Duodenal mucosa (tissue), 2 donors: ENCODE measurements at regions not wholly inside any gene's neighbourhood (a gene's known extent, or its start where the extent isn't known, plus 50 kb on each side); places are given as distances from the start of the nearest gene placed in this dataset.

ENCODE experiments used
- H3K27ac ChIP-seq: one replicate; pipeline ENCODE4 v1.7.0; 2013; ENCODE audit warnings: low read depth, low read length
- H3K27me3 ChIP-seq, 2 donors: one replicate each; pipeline ENCODE4 v1.7.0; 2013; ENCODE audit warnings: low read length in 2 of 2, control low read depth in 1 of 2; ENCODE audit not compliant: insufficient read depth in 2 of 2, control insufficient read depth in 1 of 2
- H3K36me3 ChIP-seq, 2 donors: one replicate each; pipeline ENCODE4 v1.7.0; 2013; ENCODE audit warnings: low read length in 2 of 2, control low read depth in 1 of 2; ENCODE audit not compliant: insufficient read depth in 2 of 2, control insufficient read depth in 1 of 2
- H3K4me1 ChIP-seq, 2 donors: one replicate each; pipeline ENCODE4 v1.7.0; 2013; ENCODE audit warnings: low read length in 2 of 2, control low read depth in 1 of 2; ENCODE audit not compliant: insufficient read depth in 2 of 2, control insufficient read depth in 1 of 2
- H3K4me3 ChIP-seq, 2 donors: one replicate each; pipeline ENCODE4 v1.7.0; 2013; ENCODE audit warnings: low read length in 2 of 2, low read depth in 1 of 2
- H3K9ac ChIP-seq, 2 donors: one replicate each; pipeline ENCODE4 v1.7.0; 2013; ENCODE audit warnings: low read length in 2 of 2, low read depth in 1 of 2
- H3K9me3 ChIP-seq, 2 donors: one replicate each; pipeline ENCODE4 v1.7.0; 2013; ENCODE audit warnings: low read length in 2 of 2, control low read depth in 1 of 2; ENCODE audit not compliant: control insufficient read depth in 1 of 2

GRCh38 chr3:30972449-30972848, 78.0 kb upstream of the GADL1 start:
- Histone ChIP-seq H3K27ac (no peak overlapping the region), H3K36me3 (no peaks in the 10 kb centered on the region), H3K4me1 (no peaks in the 10 kb centered on the region), H3K9me3 (no peaks in the 10 kb centered on the region), H3K4me3 (no peak overlapping the region), H3K27me3 (no peaks in the 10 kb centered on the region), H3K9ac (no peak overlapping the region)

GRCh38 chr3:30974071-30974470, 79.6 kb upstream of the GADL1 start:
- H3K9me3 ChIP-seq = no peaks in the 10 kb centered on the region
- H3K27me3 ChIP-seq = no peaks in the 10 kb centered on the region

GRCh38 chr3:30977592-30977991, 83.1 kb upstream of the GADL1 start:
- Histone ChIP-seq H3K4me1 (no peaks in the 10 kb centered on the region), H3K36me3 (no peaks in the 10 kb centered on the region), H3K27ac (no peak overlapping the region), H3K9me3 (no peaks in the 10 kb centered on the region), H3K27me3 (no peaks in the 10 kb centered on the region), H3K4me3 (no peak overlapping the region), H3K9ac (no peak overlapping the region)

More at GRCh38 chr3:30974071-30974470, 79.6 kb upstream of the GADL1 start:
- Histone ChIP-seq H3K4me1 (no peaks in the 10 kb centered on the region), H3K4me3 (no peak overlapping the region), H3K36me3 (no peaks in the 10 kb centered on the region), H3K27ac (no peak overlapping the region), H3K9ac (no peak overlapping the region)

- no peaks in the 10 kb centered on the region for H3K36me3 ChIP-seq
- H3K27me3 ChIP-seq = no peaks in the 10 kb centered on the region
- H3K4me1 ChIP-seq = peaks cover 8 to 11% of the 10 kb centered on the region in 2 donors
- no peak overlapping the region for H3K9ac ChIP-seq
- no peak overlapping the region for H3K4me3 ChIP-seq
- no peak overlapping the region for H3K27ac ChIP-seq
- H3K9me3 ChIP-seq = no peaks in the 10 kb centered on the region
These were observed 86.5 kb upstream of the GADL1 start for GRCh38 chr3:30980993-30981392.

- H3K27ac ChIP-seq = no peak overlapping the region
- H3K4me3 ChIP-seq = no peak overlapping the region
- H3K27me3 ChIP-seq = no peaks in the 10 kb centered on the region
- no peaks in the 10 kb centered on the region for H3K36me3 ChIP-seq
- H3K9ac ChIP-seq = no peak overlapping the region
- H3K9me3 ChIP-seq = no peaks in the 10 kb centered on the region
- peaks cover 8 to 11% of the 10 kb centered on the region in 2 donors for H3K4me1 ChIP-seq
These were observed 88.1 kb upstream of the GADL1 start for GRCh38 chr3:30982416-30983075.

- no peak overlapping the region for H3K9ac ChIP-seq
- H3K4me3 ChIP-seq = no peak overlapping the region
- H3K27ac ChIP-seq = no peak overlapping the region
- H3K9me3 ChIP-seq = no peaks in the 10 kb centered on the region
- peaks cover 11% of the 10 kb centered on the region in 2 donors for H3K4me1 ChIP-seq
- no peaks in the 10 kb centered on the region for H3K27me3 ChIP-seq
- no peaks in the 10 kb centered on the region for H3K36me3 ChIP-seq
These were observed 90.6 kb upstream of the GADL1 start for GRCh38 chr3:30984855-30985749.

GRCh38 chr3:30986551-30986950, 92.1 kb upstream of the GADL1 start:
- Histone ChIP-seq H3K4me1 (peaks cover 11% of the 10 kb centered on the region in 2 donors), H3K9ac (no peak overlapping the region), H3K27ac (no peak overlapping the region), H3K27me3 (no peaks in the 10 kb centered on the region), H3K9me3 (no peaks in the 10 kb centered on the region), H3K36me3 (no peaks in the 10 kb centered on the region), H3K4me3 (no peak overlapping the region)

GRCh38 chr3:30988769-30989168, 94.3 kb upstream of the GADL1 start:
- Histone ChIP-seq H3K4me3 (no peak overlapping the region), H3K4me1 (peaks cover 11% of the 10 kb centered on the region in 2 donors), H3K27me3 (no peaks in the 10 kb centered on the region), H3K36me3 (no peaks in the 10 kb centered on the region), H3K27ac (no peak overlapping the region), H3K9ac (no peak overlapping the region), H3K9me3 (no peaks in the 10 kb centered on the region)

GRCh38 chr3:30989276-30990030, 95.0 kb upstream of the GADL1 start:
- Histone ChIP-seq H3K4me1 (peaks cover 7 to 10% of the 10 kb centered on the region in 2 donors), H3K27me3 (no peaks in the 10 kb centered on the region), H3K4me3 (no peak overlapping the region), H3K9me3 (no peaks in the 10 kb centered on the region), H3K9ac (no peak overlapping the region), H3K36me3 (no peaks in the 10 kb centered on the region), H3K27ac (no peak overlapping the region)

- no peak overlapping the region for H3K4me3 ChIP-seq
- no peaks in the 10 kb centered on the region for H3K36me3 ChIP-seq
- H3K27ac ChIP-seq = no peak overlapping the region
These were observed 102.0 kb upstream of the GADL1 start for GRCh38 chr3:30996467-30996866.

More at GRCh38 chr3:30996467-30996866, 102.0 kb upstream of the GADL1 start:
- H3K9ac ChIP-seq = no peak overlapping the region
- H3K9me3 ChIP-seq = no peaks in the 10 kb centered on the region
- no peaks in the 10 kb centered on the region for H3K27me3 ChIP-seq
- H3K4me1 ChIP-seq = no peaks in the 10 kb centered on the region
